ENCODE measurements at regions not wholly inside any gene's neighbourhood (a gene's known extent, or its start where the extent isn't known, plus 50 kb on each side); places are given as distances from the start of the nearest gene placed in this dataset.

DNA sequence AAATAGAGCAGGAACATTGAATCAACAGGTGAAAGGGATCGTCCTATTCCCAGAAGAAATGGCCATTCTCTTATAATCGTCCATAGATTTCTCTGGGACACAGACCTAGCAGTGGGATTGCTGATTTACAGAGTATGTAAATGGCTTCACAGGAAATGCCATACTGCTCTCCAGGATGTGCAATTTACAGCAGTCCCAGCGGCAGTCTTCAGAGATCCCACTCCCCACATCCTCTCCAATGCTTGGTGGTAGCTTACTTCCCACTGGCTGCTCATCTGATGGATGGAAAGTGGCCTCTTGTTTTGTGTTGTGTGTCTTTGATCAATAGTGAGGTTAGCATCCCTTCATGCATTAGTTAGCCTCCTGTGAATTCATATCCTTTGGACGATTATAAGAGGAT, 58.1 kb upstream of the PRMT8 start:
- TF ChIP-seq, protein P1, sequence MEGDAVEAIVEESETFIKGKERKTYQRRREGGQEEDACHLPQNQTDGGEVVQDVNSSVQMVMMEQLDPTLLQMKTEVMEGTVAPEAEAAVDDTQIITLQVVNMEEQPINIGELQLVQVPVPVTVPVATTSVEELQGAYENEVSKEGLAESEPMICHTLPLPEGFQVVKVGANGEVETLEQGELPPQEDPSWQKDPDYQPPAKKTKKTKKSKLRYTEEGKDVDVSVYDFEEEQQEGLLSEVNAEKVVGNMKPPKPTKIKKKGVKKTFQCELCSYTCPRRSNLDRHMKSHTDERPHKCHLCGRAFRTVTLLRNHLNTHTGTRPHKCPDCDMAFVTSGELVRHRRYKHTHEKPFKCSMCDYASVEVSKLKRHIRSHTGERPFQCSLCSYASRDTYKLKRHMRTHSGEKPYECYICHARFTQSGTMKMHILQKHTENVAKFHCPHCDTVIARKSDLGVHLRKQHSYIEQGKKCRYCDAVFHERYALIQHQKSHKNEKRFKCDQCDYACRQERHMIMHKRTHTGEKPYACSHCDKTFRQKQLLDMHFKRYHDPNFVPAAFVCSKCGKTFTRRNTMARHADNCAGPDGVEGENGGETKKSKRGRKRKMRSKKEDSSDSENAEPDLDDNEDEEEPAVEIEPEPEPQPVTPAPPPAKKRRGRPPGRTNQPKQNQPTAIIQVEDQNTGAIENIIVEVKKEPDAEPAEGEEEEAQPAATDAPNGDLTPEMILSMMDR (conservative IDR thresholded peaks at IDR 0.05) = no peak
- no CpG with 5 or more reads among the region's 4 CpGs for WGBS (ENCODE audit: extremely low coverage, insufficient read length, low lambda C conversion rate)

More for the DNA sequence above, 58.1 kb upstream of the PRMT8 start:
- no peaks in the 10 kb centered on the region for H3K27me3 ChIP-seq (ENCODE audit: insufficient read depth, low read length)
- H2BK20ac ChIP-seq (ENCODE audit: low read depth, low read length, poor library complexity, severe bottlenecking) = no peak overlapping the region
- no peak overlapping the region for H2BK120ac ChIP-seq (ENCODE audit: low read depth, low read length, poor library complexity, severe bottlenecking)
- no peaks in the 10 kb centered on the region for H3K79me1 ChIP-seq (ENCODE audit: insufficient read depth, low read depth, low read length, poor library complexity, severe bottlenecking)
- H3K9me3 ChIP-seq (ENCODE audit: control insufficient read depth, low read depth, low read length) = no peaks in the 10 kb centered on the region
- H3K56ac ChIP-seq (ENCODE audit: insufficient read length, low read depth, low read length) = no peak overlapping the region
- no peak overlapping the region for H3T11ph ChIP-seq (ENCODE audit: low read length)
- H3K9me3 Mint-ChIP-seq = peaks cover 18 to 21% of the 10 kb centered on the region in 2 experiments
- H3K18ac ChIP-seq (ENCODE audit: insufficient read length, low read depth, low read length) = no peak overlapping the region
- no peaks in the 10 kb centered on the region for H4K20me1 ChIP-seq (ENCODE audit: control insufficient read depth, insufficient read depth, insufficient read length)
- peaks cover 3% of the 10 kb centered on the region; the same call in 1 of the 2 replicates for H3K4me1 ChIP-seq (ENCODE audit: insufficient read depth, low read length)
- no peak overlapping the region for H3K4me2 ChIP-seq (ENCODE audit: insufficient read depth, insufficient read length, low read length)
- H2AK5ac ChIP-seq (ENCODE audit: insufficient read length, low read length) = no peak overlapping the region
- H3K4me3 Mint-ChIP-seq = no peak overlapping the region
- no peak overlapping the region for H3K23ac ChIP-seq (ENCODE audit: insufficient read length, low read depth, low read length)
- H3K79me2 ChIP-seq (ENCODE audit: insufficient read depth, low read length) = no peaks in the 10 kb centered on the region
- H3K27me3 Mint-ChIP-seq (ENCODE audit: low read depth) = peaks cover 20% of the 10 kb centered on the region
- no peak overlapping the region for H2BK15ac ChIP-seq (ENCODE audit: low read depth, low read length)
- DNase-seq = peak; percentile 35
- no peak overlapping the region for H2BK5ac ChIP-seq (ENCODE audit: insufficient read length, low read length)
- no peak overlapping the region for H4K5ac ChIP-seq (ENCODE audit: insufficient read length, low read depth, low read length)
- H3K27ac Mint-ChIP-seq = 0 out of 7 replicates have a peak overlapping the region, but pooled peaks of 1 of the 3 experiments have one; percentile 65
- H3K14ac ChIP-seq (ENCODE audit: insufficient read depth, low read length) = no peak overlapping the region
- no peak overlapping the region for H2BK12ac ChIP-seq (ENCODE audit: insufficient read length, low read depth, low read length)
- no peak overlapping the region for H4K8ac ChIP-seq (replicated peaks; ENCODE audit: insufficient read length, low read depth, low read length)
- peaks cover 9 to 19% (median 10%) of the 10 kb centered on the region in 3 experiments for H3K36me3 Mint-ChIP-seq (ENCODE audit: insufficient read depth in 1 of 3, low read depth in 3 of 3)
- no peak overlapping the region for H4K91ac ChIP-seq (ENCODE audit: insufficient read length, low read depth, low read length)
- H3K9ac ChIP-seq (ENCODE audit: extremely low read depth, insufficient read length, low read length) = no peak overlapping the region
- no peak overlapping the region for H3K27ac ChIP-seq (ENCODE audit: insufficient read length, low read depth, low read length)
- peaks cover 36 to 47% of the 10 kb centered on the region in 2 experiments for H3K4me1 Mint-ChIP-seq
- H2AFZ ChIP-seq (ENCODE audit: low read length) = no peak overlapping the region
- H3K23me2 ChIP-seq (ENCODE audit: insufficient read length, low read depth, low read length, poor library complexity, severe bottlenecking) = no peaks in the 10 kb centered on the region
- no peak overlapping the region for H3K4ac ChIP-seq (ENCODE audit: low read depth, low read length)
